Activated naive CD8-positive, alpha-beta T cell treated with anti-CD3 and anti-CD28 coated beads for 36 hours (primary cell): ENCODE measurements at regions not wholly inside any gene's neighbourhood (a gene's known extent, or its start where the extent isn't known, plus 50 kb on each side); places are given as distances from the start of the nearest gene placed in this dataset.

Source experiments
- DNase-seq: peaks from one replicate; pipeline ENCODE4 v3.0.0; 2021
- H3K27ac Mint-ChIP-seq: one replicate; pipeline ENCODE4 v1.8.0; 2022; ENCODE audit warnings: mild to moderate bottlenecking, moderate library complexity, mixed read lengths
- H3K27me3 Mint-ChIP-seq: one replicate; pipeline ENCODE4 v1.8.0; 2022; ENCODE audit warnings: mild to moderate bottlenecking, mixed read lengths
- H3K36me3 Mint-ChIP-seq: one replicate; pipeline ENCODE4 v1.8.0; 2021; ENCODE audit warnings: mild to moderate bottlenecking, mixed read lengths
- H3K4me1 Mint-ChIP-seq: one replicate; pipeline ENCODE4 v1.8.0; 2021; ENCODE audit warnings: mixed read lengths
- H3K4me3 Mint-ChIP-seq: one replicate; pipeline ENCODE4 v1.8.0; 2022; ENCODE audit warnings: mild to moderate bottlenecking, moderate library complexity, mixed read lengths
- H3K9me3 Mint-ChIP-seq: one replicate; pipeline ENCODE4 v1.8.0; 2022; ENCODE audit warnings: mixed read lengths

- H3K4me3 Mint-ChIP-seq: no peak overlapping the region
- peaks cover 4% of the 10 kb centered on the region for H3K4me1 Mint-ChIP-seq
- no peak overlapping the region for H3K27ac Mint-ChIP-seq
- no peaks in the 10 kb centered on the region for H3K9me3 Mint-ChIP-seq
- DNase-seq: no peak
- H3K27me3 Mint-ChIP-seq: peaks cover 52% of the 10 kb centered on the region
- no peaks in the 10 kb centered on the region for H3K36me3 Mint-ChIP-seq
These were observed 135.4 kb downstream of the TRIB2 start for GRCh38 chr2:12852135-12852534.

GRCh38 chr2:12854001-12854530, 137.3 kb downstream of the TRIB2 start:
- Mint-ChIP-seq H3K4me3 (no peak overlapping the region), H3K4me1 (peaks cover 4% of the 10 kb centered on the region), H3K9me3 (no peaks in the 10 kb centered on the region), H3K36me3 (no peaks in the 10 kb centered on the region), H3K27me3 (peaks cover 47% of the 10 kb centered on the region), H3K27ac (no peak overlapping the region)
- DNase-seq: no peak

GRCh38 chr2:12855508-12855907, 138.8 kb downstream of the TRIB2 start:
- H3K27ac Mint-ChIP-seq: peak overlapping the region; percentile 9
- DNase-seq: peak; percentile 21
- H3K36me3 Mint-ChIP-seq: no peaks in the 10 kb centered on the region
- H3K27me3 Mint-ChIP-seq: peaks cover 39% of the 10 kb centered on the region
- H3K4me1 Mint-ChIP-seq: peaks cover 5% of the 10 kb centered on the region
- H3K9me3 Mint-ChIP-seq: peaks cover 5% of the 10 kb centered on the region
- H3K4me3 Mint-ChIP-seq: no peak overlapping the region

- no peak for DNase-seq
- peaks cover 33% of the 10 kb centered on the region for H3K27me3 Mint-ChIP-seq
- H3K4me1 Mint-ChIP-seq: peaks cover 16% of the 10 kb centered on the region
- peaks cover 5% of the 10 kb centered on the region for H3K9me3 Mint-ChIP-seq
- peak overlapping the region; percentile 4 for H3K4me3 Mint-ChIP-seq
- no peaks in the 10 kb centered on the region for H3K36me3 Mint-ChIP-seq
- H3K27ac Mint-ChIP-seq: peak overlapping the region; percentile 21
These were observed 140.3 kb downstream of the TRIB2 start for GRCh38 chr2:12856934-12857601.

GRCh38 chr2:12857891-12858290, 141.2 kb downstream of the TRIB2 start:
- Mint-ChIP-seq H3K27me3 (peaks cover 27% of the 10 kb centered on the region), H3K9me3 (peaks cover 5% of the 10 kb centered on the region), H3K36me3 (no peaks in the 10 kb centered on the region), H3K27ac (no peak overlapping the region), H3K4me1 (peaks cover 16% of the 10 kb centered on the region), H3K4me3 (no peak overlapping the region)
- no peak for DNase-seq

GRCh38 chr2:12858786-12859185, 142.1 kb downstream of the TRIB2 start:
- Mint-ChIP-seq H3K4me3 (no peak overlapping the region), H3K27me3 (peaks cover 19% of the 10 kb centered on the region), H3K36me3 (peaks cover 3% of the 10 kb centered on the region), H3K27ac (no peak overlapping the region), H3K9me3 (peaks cover 13% of the 10 kb centered on the region), H3K4me1 (peaks cover 16% of the 10 kb centered on the region)
- DNase-seq: no peak

GRCh38 chr2:12861344-12861930, 144.7 kb downstream of the TRIB2 start:
- H3K4me1 Mint-ChIP-seq: peaks cover 11% of the 10 kb centered on the region
- peaks cover 9% of the 10 kb centered on the region for H3K27me3 Mint-ChIP-seq
- H3K27ac Mint-ChIP-seq: peak overlapping the region; percentile 3
- H3K4me3 Mint-ChIP-seq: no peak overlapping the region
- no peak for DNase-seq
- peaks cover 23% of the 10 kb centered on the region for H3K9me3 Mint-ChIP-seq
- peaks cover 10% of the 10 kb centered on the region for H3K36me3 Mint-ChIP-seq

- peaks cover 11% of the 10 kb centered on the region for H3K4me1 Mint-ChIP-seq
- no peak for DNase-seq
- H3K27ac Mint-ChIP-seq: no peak overlapping the region
- H3K36me3 Mint-ChIP-seq: peaks cover 10% of the 10 kb centered on the region
- H3K9me3 Mint-ChIP-seq: peaks cover 23% of the 10 kb centered on the region
- no peak overlapping the region for H3K4me3 Mint-ChIP-seq
- peaks cover 17% of the 10 kb centered on the region for H3K27me3 Mint-ChIP-seq
These were observed 145.8 kb downstream of the TRIB2 start for GRCh38 chr2:12862541-12862940.

- no peak overlapping the region for H3K27ac Mint-ChIP-seq
- H3K27me3 Mint-ChIP-seq: peaks cover 24% of the 10 kb centered on the region
- no peak for DNase-seq
- peaks cover 10% of the 10 kb centered on the region for H3K36me3 Mint-ChIP-seq
- H3K4me3 Mint-ChIP-seq: no peak overlapping the region
- peaks cover 23% of the 10 kb centered on the region for H3K9me3 Mint-ChIP-seq
- peaks cover 11% of the 10 kb centered on the region for H3K4me1 Mint-ChIP-seq
These were observed 147.2 kb downstream of the TRIB2 start for GRCh38 chr2:12863937-12864336.

GRCh38 chr2:12867631-12868287, 151.0 kb downstream of the TRIB2 start:
- Mint-ChIP-seq H3K4me3 (no peak overlapping the region), H3K4me1 (no peaks in the 10 kb centered on the region), H3K36me3 (peaks cover 10% of the 10 kb centered on the region), H3K27me3 (peaks cover 37% of the 10 kb centered on the region), H3K9me3 (peaks cover 18% of the 10 kb centered on the region), H3K27ac (no peak overlapping the region)
- no peak for DNase-seq

GRCh38 chr2:12870692-12871091, 154.0 kb downstream of the TRIB2 start:
- Mint-ChIP-seq H3K27me3 (peaks cover 50% of the 10 kb centered on the region), H3K4me1 (no peaks in the 10 kb centered on the region), H3K36me3 (no peaks in the 10 kb centered on the region), H3K9me3 (peaks cover 4% of the 10 kb centered on the region), H3K27ac (no peak overlapping the region), H3K4me3 (no peak overlapping the region)
- no peak for DNase-seq

- no peak overlapping the region for H3K27ac Mint-ChIP-seq
- H3K9me3 Mint-ChIP-seq: no peaks in the 10 kb centered on the region
- no peak for DNase-seq
- H3K27me3 Mint-ChIP-seq: peaks cover 43% of the 10 kb centered on the region
- no peaks in the 10 kb centered on the region for H3K4me1 Mint-ChIP-seq
- no peak overlapping the region for H3K4me3 Mint-ChIP-seq
- H3K36me3 Mint-ChIP-seq: no peaks in the 10 kb centered on the region
These were observed 155.1 kb downstream of the TRIB2 start for GRCh38 chr2:12871694-12872315.

- peaks cover 17% of the 10 kb centered on the region for H3K27me3 Mint-ChIP-seq
- no peak for DNase-seq
- no peak overlapping the region for H3K4me3 Mint-ChIP-seq
- no peak overlapping the region for H3K27ac Mint-ChIP-seq
- no peaks in the 10 kb centered on the region for H3K9me3 Mint-ChIP-seq
- no peaks in the 10 kb centered on the region for H3K4me1 Mint-ChIP-seq
- H3K36me3 Mint-ChIP-seq: no peaks in the 10 kb centered on the region
These were observed 161.0 kb downstream of the TRIB2 start for GRCh38 chr2:12877761-12878160.

- Mint-ChIP-seq H3K4me1 (peaks cover 3% of the 10 kb centered on the region), H3K4me3 (no peak overlapping the region), H3K9me3 (no peaks in the 10 kb centered on the region), H3K27me3 (peaks cover 9% of the 10 kb centered on the region), H3K36me3 (no peaks in the 10 kb centered on the region), H3K27ac (no peak overlapping the region)
- DNase-seq: no peak
These were observed 162.9 kb downstream of the TRIB2 start for GRCh38 chr2:12879649-12880048.

GRCh38 chr2:12881952-12882351, 165.2 kb downstream of the TRIB2 start:
- Mint-ChIP-seq H3K27me3 (peaks cover 9% of the 10 kb centered on the region), H3K36me3 (no peaks in the 10 kb centered on the region), H3K4me3 (no peak overlapping the region), H3K9me3 (no peaks in the 10 kb centered on the region), H3K4me1 (peaks cover 3% of the 10 kb centered on the region), H3K27ac (no peak overlapping the region)
- DNase-seq: no peak
